K562 (cell line): ENCODE measurements at regions not wholly inside any gene's neighbourhood (a gene's known extent, or its start where the extent isn't known, plus 50 kb on each side); places are given as distances from the start of the nearest gene placed in this dataset.

Experiments
- ATAC-seq: fragments of 200-7000 bp; cut with Tn5 transposase; 3 replicates; pipeline ENCODE4 v1.9.1; 2020; ENCODE audit warnings: moderate library complexity
- BruUV-seq: library from RNA; stranded (reverse); fragments of 400-500 nt; replicated peaks from 2 replicates; lab custom pipeline; 2021; lab: Mats Ljungman, UMichigan
- CTCF ChIA-PET: fragments of 300-600 bp; formaldehyde crosslinking; extraction: SDS; loops from one replicate; lab custom pipeline; 2021; ENCODE audit warnings: low intra/inter-chr PET ratio; lab: Yijun Ruan, JAX
- POLR2A ChIA-PET: fragments of 300-600, 350-650 bp; sonication (Branson Sonifier 250); formaldehyde crosslinking; extraction: SDS; loops from one replicate; lab custom pipeline; 2021; ENCODE audit warnings: antibody characterized with exemption, inconsistent platforms; lab: Yijun Ruan, JAX
- DNase-seq, 4 experiments: peaks; one replicate each; pipeline versions ENCODE4 v3.0.0 to v3.0.0-alpha.2; 2011 to 2018; ENCODE audit warnings: low spot score in 3 of 4, mixed read lengths in 3 of 4; ENCODE audit errors: extremely low read depth in 1 of 4
- FAIRE-seq: peaks from 2 replicates; lab custom pipeline; 2011; peaks lifted over from hg19 to GRCh38; lab: Jason Lieb, UNC
- H2AFZ ChIP-seq: 2 replicates; pipeline ENCODE4 v1.6.0; 2011; ENCODE audit warnings: low read depth, low read length, control low read depth, inconsistent platforms
- H3K27ac ChIP-seq: fragments of 200-600 bp; 3 replicates; pipeline ENCODE4 v1.8.0; 2011; ENCODE audit warnings: low read depth, mild to moderate bottlenecking, control low read depth, inconsistent platforms, low read length, moderate library complexity, mixed read lengths; ENCODE audit errors: extremely low read depth
- H3K27me3 ChIP-seq, 2 experiments: fragments of 300-600 bp in 1 of 2; 2 replicates in 1 of 2; 3 replicates in 1 of 2; pipeline versions ENCODE4 v1.6.0 to v1.8.0; 2011; ENCODE audit warnings: inconsistent platforms in 2 of 2, low read length in 2 of 2, mild to moderate bottlenecking in 1 of 2, mixed read lengths in 1 of 2, moderate library complexity in 1 of 2; ENCODE audit not compliant: control insufficient read depth in 2 of 2, insufficient read depth in 2 of 2
- H3K36me3 ChIP-seq: fragments of 300-600 bp; 3 replicates; pipeline ENCODE4 v1.8.0; 2011; ENCODE audit warnings: mild to moderate bottlenecking, low read length, inconsistent platforms; ENCODE audit not compliant: control insufficient read depth, insufficient read depth
- H3K4me1 ChIP-seq, 2 experiments: fragments of 200-600 bp in 1 of 2; replicated peaks in 1 of 2; 2 replicates in 1 of 2; 3 replicates in 1 of 2; pipeline versions ENCODE4 v1.5.1 to v1.8.0; 2011; ENCODE audit warnings: inconsistent platforms in 2 of 2, low read length in 2 of 2, mild to moderate bottlenecking in 1 of 2, mixed read lengths in 1 of 2, moderate library complexity in 1 of 2; ENCODE audit not compliant: control insufficient read depth in 2 of 2, insufficient read depth in 2 of 2
- H3K4me2 ChIP-seq: 2 replicates; pipeline ENCODE4 v1.6.1; 2011; ENCODE audit warnings: low read length, control low read depth, inconsistent platforms, mixed read lengths; ENCODE audit not compliant: insufficient read depth
- H3K4me3 ChIP-seq: fragments of 200-600 bp; sonication (generic), shearing (Covaris generic); 2 replicates; pipeline ENCODE4 v1.5.1; 2016; ENCODE audit warnings: control low read depth, inconsistent platforms
- H3K79me2 ChIP-seq: fragments of 200-600 bp; 3 replicates; pipeline ENCODE4 v1.8.0; 2011; ENCODE audit warnings: low read length, inconsistent platforms; ENCODE audit not compliant: control insufficient read depth, insufficient read depth
- H3K9ac ChIP-seq, 2 experiments: 2 replicates each; pipeline versions ENCODE4 v1.6.0 to v1.6.1; 2011; ENCODE audit warnings: low read depth in 2 of 2, low read length in 2 of 2, control low read depth in 1 of 2, inconsistent platforms in 1 of 2, mild to moderate bottlenecking in 1 of 2, mixed read lengths in 1 of 2; ENCODE audit not compliant: insufficient read depth in 1 of 2
- H3K9me1 ChIP-seq: one replicate; pipeline ENCODE4 v1.6.0; 2011; ENCODE audit warnings: inconsistent platforms, mild to moderate bottlenecking, low read length, moderate library complexity; ENCODE audit not compliant: control insufficient read depth, insufficient read depth
- H3K9me3 ChIP-seq: replicated peaks from 2 replicates; pipeline ENCODE4 v1.5.1; 2011; ENCODE audit warnings: low read depth, low read length, inconsistent platforms; ENCODE audit not compliant: control insufficient read depth, insufficient read depth
- H4K20me1 ChIP-seq: replicated peaks from 2 replicates; pipeline ENCODE4 v1.6.1; 2011; ENCODE audit warnings: low read length, inconsistent platforms, mixed read lengths; ENCODE audit not compliant: control insufficient read depth, insufficient read depth
- HMG20A ChIP-seq: fragments of 450-650 bp; formaldehyde crosslinking; conservative IDR thresholded peaks from 2 replicates; pipeline ENCODE4 v1.4.0; 2020; ENCODE audit warnings: mild to moderate bottlenecking, mixed read lengths
- HNRNPLL ChIP-seq: fragments of 200-400 bp; formaldehyde crosslinking; IDR thresholded peaks from 2 replicates; pipeline ENCODE4 v1.6.1; 2017; ENCODE audit warnings: low read length, low read depth, mild to moderate bottlenecking; ENCODE audit not compliant: poor library complexity, severe bottlenecking
- JUN ChIP-seq, 2 experiments: sonication (generic) in 1 of 2; formaldehyde crosslinking in 1 of 2; IDR thresholded peaks; 2 replicates each; pipeline versions ENCODE4 v1.6.1 to v1.8.0; 2012 to 2022; ENCODE audit warnings: borderline replicate concordance in 2 of 2, mild to moderate bottlenecking in 2 of 2, improper control_type of control experiment in 1 of 2, low read depth in 1 of 2, low read length in 1 of 2, missing genetic modification reagents in 1 of 2
- NELFE ChIP-seq: IDR thresholded peaks from 2 replicates; pipeline ENCODE4 v1.6.1; 2011; ENCODE audit warnings: mild to moderate bottlenecking; ENCODE audit not compliant: insufficient read depth, insufficient read length
- POLR2AphosphoS5 ChIP-seq: IDR thresholded peaks from 2 replicates; pipeline ENCODE4 v1.6.1; 2011; ENCODE audit warnings: mild to moderate bottlenecking, low read depth, low read length, moderate library complexity; ENCODE audit not compliant: control insufficient read depth, insufficient read depth
- POLR2G ChIP-seq: fragments of 200-400 bp; formaldehyde crosslinking; IDR thresholded peaks from 2 replicates; pipeline ENCODE4 v1.6.1; 2017; ENCODE audit warnings: low read depth, mild to moderate bottlenecking, antibody characterized with exemption, low read length, moderate library complexity
- RFX7 ChIP-seq: fragments of 250-450 bp; sonication (Bioruptor Pico); IDR thresholded peaks from 2 replicates; pipeline ENCODE4 v1.5.1; 2021; ENCODE audit warnings: mild to moderate bottlenecking
- SOX6 ChIP-seq: fragments of 450-650 bp; IDR thresholded peaks from 2 replicates; pipeline ENCODE4 v1.6.1; 2014; ENCODE audit warnings: mild to moderate bottlenecking
- TBL1XR1 ChIP-seq, 2 experiments: IDR thresholded peaks; 2 replicates each; pipeline ENCODE4 v1.6.1; 2012; ENCODE audit warnings: improper control_type of control experiment in 2 of 2, low read length in 2 of 2, mild to moderate bottlenecking in 1 of 2
- TCFL5 ChIP-seq: fragments of 250-450 bp; sonication (Bioruptor Pico); conservative IDR thresholded peaks from 2 replicates; pipeline ENCODE4 v1.6.1; 2021; ENCODE audit warnings: mild to moderate bottlenecking, moderate library complexity, matching md5 sums
- ZNF407 ChIP-seq: fragments of 450-650 bp; IDR thresholded peaks from 2 replicates; pipeline ENCODE4 v1.6.1; 2016; ENCODE audit warnings: low read depth
- WGBS: fragments of 100-300 bp; shearing (Covaris generic); methylation state at CpG from one replicate; pipeline ENCODE4 v1.1.6; 2016; ENCODE audit warnings: low coverage, mixed read lengths; ENCODE audit not compliant: insufficient coverage; ENCODE audit errors: missing lambda C conversion rate; 5-methylcytosine and 5-hydroxymethylcytosine counted together
- in situ Hi-C: fragments of 300-500 bp; cut with MboI; formaldehyde crosslinking; loops from 4 replicates; pipeline ENCODE4 v1.15.0; 2018; ENCODE audit warnings: inconsistent platforms, mixed read lengths
- intact Hi-C: fragments of 100-400 bp; cut with micrococcal nuclease; formaldehyde crosslinking; loops from 2 replicates; pipeline ENCODE4 v1.14.2; 2022

- Histone ChIP-seq H3K9me1 (no peaks in the 10 kb centered on the region), H3K4me2 (no peak overlapping the region), H3K79me2 (no peaks in the 10 kb centered on the region), H3K4me3 (no peak overlapping the region), H3K9ac (no peak overlapping the region), H3K4me1 (no peaks in the 10 kb centered on the region), H3K36me3 (no peaks in the 10 kb centered on the region), H3K27me3 (no peaks in the 10 kb centered on the region), H4K20me1 (no peaks in the 10 kb centered on the region), H3K9me3 (no peaks in the 10 kb centered on the region), H3K27ac (no peak overlapping the region), H2AFZ (no peak overlapping the region)
- ATAC-seq (no peak), DNase-seq (no peak), FAIRE-seq (no peak)
- in situ Hi-C loops = no loop called here
- intact Hi-C loops = no loop called here
- CTCF ChIA-PET = no interaction called here
- 0% methylated on average over 3 of the region's 3 CpGs for WGBS
- POLR2A ChIA-PET = no interaction called here
- BruUV-seq = no TSS peak
- TF ChIP-seq TCFL5 (CRISPR knock-in tag) (no peak), POLR2G (no peak), HMG20A (CRISPR knock-in tag) (no peak), SOX6 (no peak), POLR2AphosphoS5 (no peak), JUN (IDR thresholded peaks at IDR 0.05; ENCODE audit: borderline replicate concordance, low read depth, low read length) (no peak), JUN (CRISPR knock-in tag; IDR thresholded peaks at IDR 0.05; ENCODE audit: borderline replicate concordance) (no peak), HNRNPLL (no peak), ZNF407 (no peak), NELFE (no peak), TBL1XR1 (IDR thresholded peaks at IDR 0.05; ENCODE audit: low read length in 2 of 2) (no peak), RFX7 (CRISPR knock-in tag) (no peak)
These were observed 418.6 kb downstream of the CMPK2 start for GRCh38 chr2:6446938-6447608.
